ENCODE measurements at regions not wholly inside any gene's neighbourhood (a gene's known extent, or its start where the extent isn't known, plus 50 kb on each side); places are given as distances from the start of the nearest gene placed in this dataset.
A peak's percentile ranks its signal among the peaks of the same experiment; 100 is the strongest.

- no peak for ATAC-seq
Measured at GRCh38 chr4:145427991-145428390, 53.7 kb upstream of the SMAD1 start.

- ATAC-seq, result no peak
Measured at GRCh38 chr4:145427221-145427620, 54.4 kb upstream of the SMAD1 start.

- ATAC-seq, result no peak
Measured at GRCh38 chr4:145423017-145423708, 58.5 kb upstream of the SMAD1 start.

GRCh38 chr4:145420595-145421214 is 60.9 kb upstream of the SMAD1 start:
- no peak for ATAC-seq

- no peak for ATAC-seq
Measured at GRCh38 chr4:145418739-145419138, 62.9 kb upstream of the SMAD1 start.

- ATAC-seq, result no peak
Measured at GRCh38 chr4:145417348-145418130, 64.1 kb upstream of the SMAD1 start.

GRCh38 chr4:145414841-145415240 is 66.8 kb upstream of the SMAD1 start:
- ATAC-seq, result no peak

- no peak for ATAC-seq
Measured at GRCh38 chr4:145414226-145414625, 67.4 kb upstream of the SMAD1 start.

GRCh38 chr4:145406970-145407369 is 74.7 kb upstream of the SMAD1 start:
- no peak for ATAC-seq

- ATAC-seq, result no peak
Measured at GRCh38 chr4:145404761-145405160, 76.9 kb upstream of the SMAD1 start.

GRCh38 chr4:145396581-145396980 is 85.1 kb upstream of the SMAD1 start:
- no peak for ATAC-seq

GRCh38 chr4:145390571-145390970 is 91.1 kb upstream of the SMAD1 start:
- no peak for ATAC-seq

GRCh38 chr4:145389550-145389949 is 92.1 kb upstream of the SMAD1 start:
- ATAC-seq, result no peak

GRCh38 chr4:145388043-145388442 is 93.6 kb upstream of the SMAD1 start:
- no peak for ATAC-seq

GRCh38 chr4:145387079-145387478 is 94.6 kb upstream of the SMAD1 start:
- peak; percentile 63 for ATAC-seq

- ATAC-seq, result no peak
Measured at GRCh38 chr4:145381163-145381562, 100.5 kb upstream of the SMAD1 start.

GRCh38 chr4:145380123-145380522 is 101.5 kb upstream of the SMAD1 start:
- peak; percentile 53 for ATAC-seq

- ATAC-seq, result no peak
Measured at GRCh38 chr4:145375416-145375815, 106.2 kb upstream of the SMAD1 start.

GRCh38 chr4:145352438-145353145 is 129.1 kb upstream of the SMAD1 start:
- no peak for ATAC-seq

- no peak for ATAC-seq
Measured at GRCh38 chr4:145351922-145352321, 129.7 kb upstream of the SMAD1 start.

- no peak for ATAC-seq
Measured at GRCh38 chr4:145351162-145351561, 130.5 kb upstream of the SMAD1 start.

- ATAC-seq, result no peak
Measured at GRCh38 chr4:145348291-145348690, 133.4 kb upstream of the SMAD1 start.

GRCh38 chr4:145347684-145348083 is 134.0 kb upstream of the SMAD1 start:
- no peak for ATAC-seq
